Liver (tissue), 3 donors: ENCODE measurements at regions not wholly inside any gene's neighbourhood (a gene's known extent, or its start where the extent isn't known, plus 50 kb on each side); places are given as distances from the start of the nearest gene placed in this dataset.

Experiments used
- ATF3 ChIP-seq: IDR thresholded peaks from 2 replicates; pipeline ENCODE4 v1.6.1; 2016; ENCODE audit warnings: antibody characterized with exemption
- CTCF ChIP-seq: fragments of 150-350 bp; IDR thresholded peaks from 2 replicates; pipeline ENCODE4 v1.5.1; 2017; ENCODE audit warnings: improper control_type of control experiment, low read depth, low read length; ENCODE audit not compliant: missing input control
- FOXA2 ChIP-seq: IDR thresholded peaks from 2 replicates; pipeline ENCODE4 v1.6.1; 2016; ENCODE audit warnings: antibody characterized with exemption
- ZBTB33 ChIP-seq: IDR thresholded peaks from 2 replicates; pipeline ENCODE4 v1.6.1; 2016; ENCODE audit warnings: antibody characterized with exemption
- donor health status: healthy.
- donor health status: healthy.

GRCh38 chr4:187826725-187827124 is 168.8 kb upstream of the ZFP42 start:
- TF ChIP-seq FOXA2 (no peak), CTCF (no peak), ATF3 (no peak), ZBTB33 (no peak)
